NCI-H2196 (cell line): ENCODE measurements at regions not wholly inside any gene's neighbourhood (a gene's known extent, or its start where the extent isn't known, plus 50 kb on each side); places are given as distances from the start of the nearest gene placed in this dataset.
"Not testable (repeated sequence)": the region's sequence is repeated elsewhere in the genome, so short reads cannot be mapped to it uniquely, and the experiment has no call there.

Experiments used
- DNase-seq: peaks from one replicate; lab custom pipeline; 2025; ENCODE audit not compliant: unreplicated experiment; lab: John Stamatoyannopoulos, UW

- DNase-seq: not testable (repeated sequence)
Observed at GRCh38 chr3:145333427-145333826, 827.6 kb downstream of the PLOD2 start.

GRCh38 chr3:145333931-145334330 is 827.1 kb downstream of the PLOD2 start:
- DNase-seq: no peak

GRCh38 chr3:145355206-145355605 is 805.8 kb downstream of the PLOD2 start:
- no peak for DNase-seq

- DNase-seq: peak; percentile 2
Observed at GRCh38 chr3:145357453-145357852, 803.5 kb downstream of the PLOD2 start.

- DNase-seq: no peak
Observed at GRCh38 chr3:145359040-145359439, 801.9 kb downstream of the PLOD2 start.

GRCh38 chr3:145368748-145369147 is 792.2 kb downstream of the PLOD2 start:
- no peak for DNase-seq

GRCh38 chr3:145370870-145371269 is 790.1 kb downstream of the PLOD2 start:
- DNase-seq: no peak

- DNase-seq: no peak
Observed at GRCh38 chr3:145377301-145377700, 783.7 kb downstream of the PLOD2 start.

- DNase-seq: no peak
Observed at GRCh38 chr3:145383416-145383815, 777.6 kb downstream of the PLOD2 start.

GRCh38 chr3:145384307-145384706 is 776.7 kb downstream of the PLOD2 start:
- DNase-seq: no peak

- no peak for DNase-seq
Observed at GRCh38 chr3:145387211-145387610, 773.8 kb downstream of the PLOD2 start.

- DNase-seq: no peak
Observed at GRCh38 chr3:145395421-145395820, 765.6 kb downstream of the PLOD2 start.

GRCh38 chr3:145411605-145412004 is 749.4 kb downstream of the PLOD2 start:
- DNase-seq: no peak

- no peak for DNase-seq
Observed at GRCh38 chr3:145417678-145418077, 743.3 kb downstream of the PLOD2 start.

- no peak for DNase-seq
Observed at GRCh38 chr3:145422556-145422955, 738.4 kb downstream of the PLOD2 start.

- no peak for DNase-seq
Observed at GRCh38 chr3:145427355-145427754, 733.6 kb downstream of the PLOD2 start.

GRCh38 chr3:145429546-145429945 is 731.4 kb downstream of the PLOD2 start:
- no peak for DNase-seq

- no peak for DNase-seq
Observed at GRCh38 chr3:145448436-145448835, 712.5 kb downstream of the PLOD2 start.

GRCh38 chr3:145450018-145450682 is 710.8 kb downstream of the PLOD2 start:
- no peak for DNase-seq

GRCh38 chr3:145457825-145458552 is 703.0 kb downstream of the PLOD2 start:
- DNase-seq: no peak

- DNase-seq: not testable (repeated sequence)
Observed at GRCh38 chr3:145459681-145460080, 701.3 kb downstream of the PLOD2 start.

GRCh38 chr3:145471976-145472375 is 689.0 kb downstream of the PLOD2 start:
- no peak for DNase-seq

GRCh38 chr3:145482735-145483134 is 678.2 kb downstream of the PLOD2 start:
- not testable (repeated sequence) for DNase-seq
